SU-DHL-6 (cell line): ENCODE measurements at regions not wholly inside any gene's neighbourhood (a gene's known extent, or its start where the extent isn't known, plus 50 kb on each side); places are given as distances from the start of the nearest gene placed in this dataset.
A peak's percentile ranks its signal among the peaks of the same experiment; 100 is the strongest.

ENCODE experiments used
- H2AFZ ChIP-seq: fragments of 200-600 bp; sonication (generic); 2 replicates; pipeline ENCODE4 v1.6.1; 2014; ENCODE audit warnings: low read depth, mild to moderate bottlenecking, moderate library complexity, mixed read lengths, antibody characterized with exemption, low read length; ENCODE audit not compliant: severe bottlenecking
- H3F3A ChIP-seq: fragments of 200-600 bp; shearing (Covaris generic); 2 replicates; pipeline ENCODE4 v1.6.0; 2016; ENCODE audit warnings: antibody characterized with exemption, mild to moderate bottlenecking; ENCODE audit not compliant: insufficient read depth
- H3K27ac ChIP-seq: fragments of 200-600 bp; sonication (generic); 2 replicates; pipeline ENCODE4 v1.5.1; 2016; ENCODE audit warnings: low read depth, mild to moderate bottlenecking, low read length, moderate library complexity, mixed read lengths
- H3K27me3 ChIP-seq: fragments of 200-600 bp; sonication (generic), shearing (Covaris generic); 2 replicates; pipeline ENCODE4 v1.6.0; 2014; ENCODE audit warnings: mild to moderate bottlenecking, low read length
- H3K36me3 ChIP-seq: fragments of 200-600 bp; sonication (generic); 2 replicates; pipeline ENCODE4 v1.6.1; 2014; ENCODE audit warnings: mild to moderate bottlenecking, low read length, mixed read lengths
- H3K4me2 ChIP-seq: fragments of 300-600, 200-600 bp; shearing (Covaris generic), sonication (generic); 2 replicates; pipeline ENCODE4 v1.6.0; 2014; ENCODE audit warnings: low read length, low read depth, mild to moderate bottlenecking; ENCODE audit not compliant: poor library complexity, severe bottlenecking
- H3K4me3 ChIP-seq: fragments of 200-600 bp; sonication (generic); 2 replicates; pipeline ENCODE4 v1.5.1; 2014; ENCODE audit warnings: antibody characterized with exemption, low read length, mild to moderate bottlenecking, mixed read lengths; ENCODE audit not compliant: insufficient read depth, poor library complexity, severe bottlenecking
- H3K79me2 ChIP-seq: fragments of 200-600 bp; sonication (generic); 2 replicates; pipeline ENCODE4 v1.6.1; 2014; ENCODE audit warnings: mild to moderate bottlenecking, low read length, moderate library complexity; ENCODE audit not compliant: insufficient read depth
- H3K9ac ChIP-seq: fragments of 200-600 bp; sonication (generic); 2 replicates; pipeline ENCODE4 v1.7.0; 2014; ENCODE audit warnings: mild to moderate bottlenecking, low read length
- H3K9me2 ChIP-seq: fragments of 200-600 bp; sonication (generic); replicated peaks from 2 replicates; pipeline ENCODE4 v1.6.1; 2014; ENCODE audit warnings: low read length; ENCODE audit not compliant: insufficient read depth
- H3K9me3 ChIP-seq: fragments of 200-600 bp; sonication (generic); 2 replicates; pipeline ENCODE4 v1.6.1; 2014; ENCODE audit warnings: low read length, mixed read lengths; ENCODE audit not compliant: insufficient read depth
- H4K20me1 ChIP-seq: fragments of 200-600 bp; sonication (generic); 2 replicates; pipeline ENCODE4 v1.6.1; 2014; ENCODE audit warnings: low read depth, mild to moderate bottlenecking, antibody characterized with exemption, low read length, moderate library complexity, mixed read lengths
- CTCF ChIP-seq: fragments of 200-600 bp; sonication (generic); IDR thresholded peaks from one replicate; pipeline ENCODE4 v1.5.1; 2017; ENCODE audit warnings: antibody characterized with exemption, mild to moderate bottlenecking, low read length, moderate library complexity; ENCODE audit not compliant: insufficient read depth, poor library complexity, severe bottlenecking
- EZH2phosphoT487 ChIP-seq: fragments of 200-600 bp; sonication (generic), shearing (Covaris generic); conservative IDR thresholded peaks from 2 replicates; pipeline ENCODE4 v1.6.1; 2018; ENCODE audit warnings: mild to moderate bottlenecking, antibody characterized with exemption, low read length, moderate library complexity, mixed read lengths

- Histone ChIP-seq H3K9ac (no peak overlapping the region), H3K4me2 (no peak overlapping the region), H3K9me3 (no peaks in the 10 kb centered on the region), H4K20me1 (no peaks in the 10 kb centered on the region), H3K4me3 (no peak overlapping the region), H3F3A (no peaks in the 10 kb centered on the region), H3K9me2 (no peaks in the 10 kb centered on the region), H3K79me2 (no peaks in the 10 kb centered on the region), H2AFZ (no peak overlapping the region), H3K36me3 (no peaks in the 10 kb centered on the region), H3K27me3 (no peaks in the 10 kb centered on the region), H3K27ac (no peak overlapping the region)
- TF ChIP-seq CTCF, result peak; percentile 90
- no peak for TF ChIP-seq EZH2phosphoT487
Measured at GRCh38 chr19:27974082-27974513, 1238.9 kb downstream of the UQCRFS1 start.

GRCh38 chr19:27972291-27973040 lies 1240.5 kb downstream of the UQCRFS1 start:
- Histone ChIP-seq H3K27me3 (no peaks in the 10 kb centered on the region), H3K79me2 (no peaks in the 10 kb centered on the region), H3K9me2 (no peaks in the 10 kb centered on the region), H3K4me2 (no peak overlapping the region), H3K9ac (no peak overlapping the region), H2AFZ (no peak overlapping the region), H4K20me1 (no peaks in the 10 kb centered on the region), H3K36me3 (no peaks in the 10 kb centered on the region), H3K4me3 (no peak overlapping the region), H3K27ac (no peak overlapping the region), H3F3A (no peaks in the 10 kb centered on the region), H3K9me3 (no peaks in the 10 kb centered on the region)
- no peak for TF ChIP-seq CTCF
- no peak for TF ChIP-seq EZH2phosphoT487

GRCh38 chr19:27971869-27972268 lies 1241.1 kb downstream of the UQCRFS1 start:
- TF ChIP-seq EZH2phosphoT487 (no peak), CTCF (no peak)
- no peaks in the 10 kb centered on the region for H3K9me3 ChIP-seq
- H2AFZ ChIP-seq, result no peak overlapping the region
- H4K20me1 ChIP-seq, result no peaks in the 10 kb centered on the region
- no peaks in the 10 kb centered on the region for H3K27me3 ChIP-seq
- H3K36me3 ChIP-seq, result no peaks in the 10 kb centered on the region
- no peaks in the 10 kb centered on the region for H3K9me2 ChIP-seq
- no peak overlapping the region for H3K9ac ChIP-seq
- no peaks in the 10 kb centered on the region for H3K79me2 ChIP-seq
- no peak overlapping the region for H3K4me3 ChIP-seq
- H3K4me2 ChIP-seq, result no peak overlapping the region
- no peaks in the 10 kb centered on the region for H3F3A ChIP-seq
- H3K27ac ChIP-seq, result no peak overlapping the region
